HEK293 (cell line): ENCODE measurements at regions not wholly inside any gene's neighbourhood (a gene's known extent, or its start where the extent isn't known, plus 50 kb on each side); places are given as distances from the start of the nearest gene placed in this dataset.

Source experiments
- TCF7L2 ChIP-seq: IDR thresholded peaks from 2 replicates; pipeline ENCODE4 v1.6.1; 2011; ENCODE audit warnings: low read depth, mild to moderate bottlenecking, inconsistent platforms, low read length, moderate library complexity, borderline replicate concordance
- ZBTB1 ChIP-seq: fragments of 450-650 bp; formaldehyde crosslinking; IDR thresholded peaks from 2 replicates; pipeline ENCODE4 v1.5.1; 2016; ENCODE audit warnings: missing biosample characterization, missing genetic modification characterization
- ZNF211 ChIP-seq: fragments of 450-650 bp; formaldehyde crosslinking; IDR thresholded peaks from 2 replicates; pipeline ENCODE4 v1.5.1; 2016; ENCODE audit warnings: low read depth, missing biosample characterization, missing genetic modification characterization
- ZNF311 ChIP-seq: fragments of 450-650 bp; formaldehyde crosslinking; IDR thresholded peaks from 2 replicates; pipeline ENCODE4 v1.5.1; 2017; ENCODE audit warnings: missing biosample characterization, missing genetic modification characterization, borderline replicate concordance
- ZNF350 ChIP-seq: fragments of 450-650 bp; formaldehyde crosslinking; IDR thresholded peaks from 2 replicates; pipeline ENCODE4 v1.5.0; 2017; ENCODE audit warnings: missing biosample characterization, mild to moderate bottlenecking, missing genetic modification characterization
- ZNF416 ChIP-seq: fragments of 450-650 bp; formaldehyde crosslinking; IDR thresholded peaks from 2 replicates; pipeline ENCODE4 v1.5.1; 2016; ENCODE audit warnings: missing biosample characterization, missing genetic modification characterization
- TF ChIP-seq, protein P1 (sequence below): fragments of 450-650 bp; formaldehyde crosslinking; IDR thresholded peaks from 2 replicates; pipeline ENCODE4 v1.5.1; 2016; ENCODE audit warnings: missing biosample characterization, missing genetic modification characterization
- TF ChIP-seq, protein P2 (sequence below): fragments of 450-650 bp; formaldehyde crosslinking; IDR thresholded peaks from 2 replicates; pipeline ENCODE4 v1.5.1; 2016; ENCODE audit warnings: missing biosample characterization, missing genetic modification characterization
- TF ChIP-seq, protein P3 (sequence below): fragments of 450-650 bp; formaldehyde crosslinking; IDR thresholded peaks from 2 replicates; pipeline ENCODE4 v1.5.1; 2016; ENCODE audit warnings: missing biosample characterization, missing genetic modification characterization
- TF ChIP-seq, protein P4 (sequence below): fragments of 450-650 bp; formaldehyde crosslinking; IDR thresholded peaks from 2 replicates; pipeline ENCODE4 v1.5.1; 2016; ENCODE audit warnings: missing biosample characterization, missing genetic modification characterization, borderline replicate concordance
- TF ChIP-seq, protein P5 (sequence below): fragments of 450-650 bp; formaldehyde crosslinking; IDR thresholded peaks from 2 replicates; pipeline ENCODE4 v1.5.1; 2016; ENCODE audit warnings: missing biosample characterization, missing genetic modification characterization

DNA sequence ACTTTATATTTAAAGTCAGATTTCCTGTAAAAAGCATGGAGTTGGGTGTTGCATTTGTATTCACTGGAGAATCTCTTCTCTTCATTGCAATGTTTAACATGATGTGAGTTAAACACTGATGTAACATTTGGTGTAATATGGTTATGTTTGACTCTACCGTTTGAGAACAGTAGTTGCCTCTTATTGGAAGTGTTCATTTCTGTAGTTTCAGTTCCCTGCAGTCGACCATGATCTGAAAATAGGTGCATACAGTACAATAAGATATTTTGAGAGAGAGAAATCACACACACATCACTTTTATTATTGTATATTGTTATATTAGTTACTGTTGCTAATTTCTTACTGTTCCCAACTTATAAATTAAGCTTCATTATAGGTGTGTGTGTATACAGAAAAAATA, 105.2 kb upstream of the SPACA7 start:
- TF ChIP-seq, protein P1, sequence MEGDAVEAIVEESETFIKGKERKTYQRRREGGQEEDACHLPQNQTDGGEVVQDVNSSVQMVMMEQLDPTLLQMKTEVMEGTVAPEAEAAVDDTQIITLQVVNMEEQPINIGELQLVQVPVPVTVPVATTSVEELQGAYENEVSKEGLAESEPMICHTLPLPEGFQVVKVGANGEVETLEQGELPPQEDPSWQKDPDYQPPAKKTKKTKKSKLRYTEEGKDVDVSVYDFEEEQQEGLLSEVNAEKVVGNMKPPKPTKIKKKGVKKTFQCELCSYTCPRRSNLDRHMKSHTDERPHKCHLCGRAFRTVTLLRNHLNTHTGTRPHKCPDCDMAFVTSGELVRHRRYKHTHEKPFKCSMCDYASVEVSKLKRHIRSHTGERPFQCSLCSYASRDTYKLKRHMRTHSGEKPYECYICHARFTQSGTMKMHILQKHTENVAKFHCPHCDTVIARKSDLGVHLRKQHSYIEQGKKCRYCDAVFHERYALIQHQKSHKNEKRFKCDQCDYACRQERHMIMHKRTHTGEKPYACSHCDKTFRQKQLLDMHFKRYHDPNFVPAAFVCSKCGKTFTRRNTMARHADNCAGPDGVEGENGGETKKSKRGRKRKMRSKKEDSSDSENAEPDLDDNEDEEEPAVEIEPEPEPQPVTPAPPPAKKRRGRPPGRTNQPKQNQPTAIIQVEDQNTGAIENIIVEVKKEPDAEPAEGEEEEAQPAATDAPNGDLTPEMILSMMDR (tag by site-specific recombination): no peak
- no peak for TF ChIP-seq ZNF211 (tag by site-specific recombination)
- TF ChIP-seq, protein P2, sequence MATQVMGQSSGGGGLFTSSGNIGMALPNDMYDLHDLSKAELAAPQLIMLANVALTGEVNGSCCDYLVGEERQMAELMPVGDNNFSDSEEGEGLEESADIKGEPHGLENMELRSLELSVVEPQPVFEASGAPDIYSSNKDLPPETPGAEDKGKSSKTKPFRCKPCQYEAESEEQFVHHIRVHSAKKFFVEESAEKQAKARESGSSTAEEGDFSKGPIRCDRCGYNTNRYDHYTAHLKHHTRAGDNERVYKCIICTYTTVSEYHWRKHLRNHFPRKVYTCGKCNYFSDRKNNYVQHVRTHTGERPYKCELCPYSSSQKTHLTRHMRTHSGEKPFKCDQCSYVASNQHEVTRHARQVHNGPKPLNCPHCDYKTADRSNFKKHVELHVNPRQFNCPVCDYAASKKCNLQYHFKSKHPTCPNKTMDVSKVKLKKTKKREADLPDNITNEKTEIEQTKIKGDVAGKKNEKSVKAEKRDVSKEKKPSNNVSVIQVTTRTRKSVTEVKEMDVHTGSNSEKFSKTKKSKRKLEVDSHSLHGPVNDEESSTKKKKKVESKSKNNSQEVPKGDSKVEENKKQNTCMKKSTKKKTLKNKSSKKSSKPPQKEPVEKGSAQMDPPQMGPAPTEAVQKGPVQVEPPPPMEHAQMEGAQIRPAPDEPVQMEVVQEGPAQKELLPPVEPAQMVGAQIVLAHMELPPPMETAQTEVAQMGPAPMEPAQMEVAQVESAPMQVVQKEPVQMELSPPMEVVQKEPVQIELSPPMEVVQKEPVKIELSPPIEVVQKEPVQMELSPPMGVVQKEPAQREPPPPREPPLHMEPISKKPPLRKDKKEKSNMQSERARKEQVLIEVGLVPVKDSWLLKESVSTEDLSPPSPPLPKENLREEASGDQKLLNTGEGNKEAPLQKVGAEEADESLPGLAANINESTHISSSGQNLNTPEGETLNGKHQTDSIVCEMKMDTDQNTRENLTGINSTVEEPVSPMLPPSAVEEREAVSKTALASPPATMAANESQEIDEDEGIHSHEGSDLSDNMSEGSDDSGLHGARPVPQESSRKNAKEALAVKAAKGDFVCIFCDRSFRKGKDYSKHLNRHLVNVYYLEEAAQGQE: no peak
- TF ChIP-seq ZNF350 (tag by site-specific recombination): no peak
- TF ChIP-seq, protein P3, sequence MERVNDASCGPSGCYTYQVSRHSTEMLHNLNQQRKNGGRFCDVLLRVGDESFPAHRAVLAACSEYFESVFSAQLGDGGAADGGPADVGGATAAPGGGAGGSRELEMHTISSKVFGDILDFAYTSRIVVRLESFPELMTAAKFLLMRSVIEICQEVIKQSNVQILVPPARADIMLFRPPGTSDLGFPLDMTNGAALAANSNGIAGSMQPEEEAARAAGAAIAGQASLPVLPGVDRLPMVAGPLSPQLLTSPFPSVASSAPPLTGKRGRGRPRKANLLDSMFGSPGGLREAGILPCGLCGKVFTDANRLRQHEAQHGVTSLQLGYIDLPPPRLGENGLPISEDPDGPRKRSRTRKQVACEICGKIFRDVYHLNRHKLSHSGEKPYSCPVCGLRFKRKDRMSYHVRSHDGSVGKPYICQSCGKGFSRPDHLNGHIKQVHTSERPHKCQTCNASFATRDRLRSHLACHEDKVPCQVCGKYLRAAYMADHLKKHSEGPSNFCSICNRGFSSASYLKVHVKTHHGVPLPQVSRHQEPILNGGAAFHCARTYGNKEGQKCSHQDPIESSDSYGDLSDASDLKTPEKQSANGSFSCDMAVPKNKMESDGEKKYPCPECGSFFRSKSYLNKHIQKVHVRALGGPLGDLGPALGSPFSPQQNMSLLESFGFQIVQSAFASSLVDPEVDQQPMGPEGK (tag by site-specific recombination): no peak
- TF ChIP-seq ZNF311: no peak
- TF ChIP-seq, protein P4, sequence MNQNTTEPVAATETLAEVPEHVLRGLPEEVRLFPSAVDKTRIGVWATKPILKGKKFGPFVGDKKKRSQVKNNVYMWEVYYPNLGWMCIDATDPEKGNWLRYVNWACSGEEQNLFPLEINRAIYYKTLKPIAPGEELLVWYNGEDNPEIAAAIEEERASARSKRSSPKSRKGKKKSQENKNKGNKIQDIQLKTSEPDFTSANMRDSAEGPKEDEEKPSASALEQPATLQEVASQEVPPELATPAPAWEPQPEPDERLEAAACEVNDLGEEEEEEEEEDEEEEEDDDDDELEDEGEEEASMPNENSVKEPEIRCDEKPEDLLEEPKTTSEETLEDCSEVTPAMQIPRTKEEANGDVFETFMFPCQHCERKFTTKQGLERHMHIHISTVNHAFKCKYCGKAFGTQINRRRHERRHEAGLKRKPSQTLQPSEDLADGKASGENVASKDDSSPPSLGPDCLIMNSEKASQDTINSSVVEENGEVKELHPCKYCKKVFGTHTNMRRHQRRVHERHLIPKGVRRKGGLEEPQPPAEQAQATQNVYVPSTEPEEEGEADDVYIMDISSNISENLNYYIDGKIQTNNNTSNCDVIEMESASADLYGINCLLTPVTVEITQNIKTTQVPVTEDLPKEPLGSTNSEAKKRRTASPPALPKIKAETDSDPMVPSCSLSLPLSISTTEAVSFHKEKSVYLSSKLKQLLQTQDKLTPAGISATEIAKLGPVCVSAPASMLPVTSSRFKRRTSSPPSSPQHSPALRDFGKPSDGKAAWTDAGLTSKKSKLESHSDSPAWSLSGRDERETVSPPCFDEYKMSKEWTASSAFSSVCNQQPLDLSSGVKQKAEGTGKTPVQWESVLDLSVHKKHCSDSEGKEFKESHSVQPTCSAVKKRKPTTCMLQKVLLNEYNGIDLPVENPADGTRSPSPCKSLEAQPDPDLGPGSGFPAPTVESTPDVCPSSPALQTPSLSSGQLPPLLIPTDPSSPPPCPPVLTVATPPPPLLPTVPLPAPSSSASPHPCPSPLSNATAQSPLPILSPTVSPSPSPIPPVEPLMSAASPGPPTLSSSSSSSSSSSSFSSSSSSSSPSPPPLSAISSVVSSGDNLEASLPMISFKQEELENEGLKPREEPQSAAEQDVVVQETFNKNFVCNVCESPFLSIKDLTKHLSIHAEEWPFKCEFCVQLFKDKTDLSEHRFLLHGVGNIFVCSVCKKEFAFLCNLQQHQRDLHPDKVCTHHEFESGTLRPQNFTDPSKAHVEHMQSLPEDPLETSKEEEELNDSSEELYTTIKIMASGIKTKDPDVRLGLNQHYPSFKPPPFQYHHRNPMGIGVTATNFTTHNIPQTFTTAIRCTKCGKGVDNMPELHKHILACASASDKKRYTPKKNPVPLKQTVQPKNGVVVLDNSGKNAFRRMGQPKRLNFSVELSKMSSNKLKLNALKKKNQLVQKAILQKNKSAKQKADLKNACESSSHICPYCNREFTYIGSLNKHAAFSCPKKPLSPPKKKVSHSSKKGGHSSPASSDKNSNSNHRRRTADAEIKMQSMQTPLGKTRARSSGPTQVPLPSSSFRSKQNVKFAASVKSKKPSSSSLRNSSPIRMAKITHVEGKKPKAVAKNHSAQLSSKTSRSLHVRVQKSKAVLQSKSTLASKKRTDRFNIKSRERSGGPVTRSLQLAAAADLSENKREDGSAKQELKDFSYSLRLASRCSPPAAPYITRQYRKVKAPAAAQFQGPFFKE: no peak
- no peak for TF ChIP-seq ZNF416 (tag by site-specific recombination)
- TF ChIP-seq ZBTB1 (tag by site-specific recombination): no peak
- no peak for TF ChIP-seq TCF7L2
- TF ChIP-seq, protein P5, sequence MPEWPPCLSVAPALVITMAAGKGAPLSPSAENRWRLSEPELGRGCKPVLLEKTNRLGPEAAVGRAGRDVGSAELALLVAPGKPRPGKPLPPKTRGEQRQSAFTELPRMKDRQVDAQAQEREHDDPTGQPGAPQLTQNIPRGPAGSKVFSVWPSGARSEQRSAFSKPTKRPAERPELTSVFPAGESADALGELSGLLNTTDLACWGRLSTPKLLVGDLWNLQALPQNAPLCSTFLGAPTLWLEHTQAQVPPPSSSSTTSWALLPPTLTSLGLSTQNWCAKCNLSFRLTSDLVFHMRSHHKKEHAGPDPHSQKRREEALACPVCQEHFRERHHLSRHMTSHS: no peak
